ENCODE measurements at regions not wholly inside any gene's neighbourhood (a gene's known extent, or its start where the extent isn't known, plus 50 kb on each side); places are given as distances from the start of the nearest gene placed in this dataset.

- TF ChIP-seq NR2F2 (IDR thresholded peaks at IDR 0.05; ENCODE audit: borderline replicate concordance, low read depth) (no peak), ZNF343 (CRISPR knock-in tag; IDR thresholded peaks at IDR 0.05) (no peak), UBTF (CRISPR knock-in tag; IDR thresholded peaks at IDR 0.05) (no peak)
- TF ChIP-seq, protein P1, sequence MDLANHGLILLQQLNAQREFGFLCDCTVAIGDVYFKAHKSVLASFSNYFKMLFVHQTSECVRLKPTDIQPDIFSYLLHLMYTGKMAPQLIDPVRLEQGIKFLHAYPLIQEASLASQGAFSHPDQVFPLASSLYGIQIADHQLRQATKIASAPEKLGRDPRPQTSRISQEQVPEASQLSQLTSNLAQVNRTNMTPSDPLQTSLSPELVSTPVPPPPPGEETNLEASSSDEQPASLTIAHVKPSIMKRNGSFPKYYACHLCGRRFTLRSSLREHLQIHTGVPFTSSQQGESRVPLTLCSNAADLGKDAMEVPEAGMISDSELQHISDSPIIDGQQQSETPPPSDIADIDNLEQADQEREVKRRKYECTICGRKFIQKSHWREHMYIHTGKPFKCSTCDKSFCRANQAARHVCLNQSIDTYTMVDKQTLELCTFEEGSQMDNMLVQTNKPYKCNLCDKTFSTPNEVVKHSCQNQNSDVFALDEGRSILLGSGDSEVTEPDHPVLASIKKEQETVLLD (CRISPR knock-in tag; IDR thresholded peaks at IDR 0.05; ENCODE audit: low read depth), result no peak
These were observed 116.9 kb upstream of the FOXB1 start (continued) for GRCh38 chr15:59887211-59887610.

DNA sequence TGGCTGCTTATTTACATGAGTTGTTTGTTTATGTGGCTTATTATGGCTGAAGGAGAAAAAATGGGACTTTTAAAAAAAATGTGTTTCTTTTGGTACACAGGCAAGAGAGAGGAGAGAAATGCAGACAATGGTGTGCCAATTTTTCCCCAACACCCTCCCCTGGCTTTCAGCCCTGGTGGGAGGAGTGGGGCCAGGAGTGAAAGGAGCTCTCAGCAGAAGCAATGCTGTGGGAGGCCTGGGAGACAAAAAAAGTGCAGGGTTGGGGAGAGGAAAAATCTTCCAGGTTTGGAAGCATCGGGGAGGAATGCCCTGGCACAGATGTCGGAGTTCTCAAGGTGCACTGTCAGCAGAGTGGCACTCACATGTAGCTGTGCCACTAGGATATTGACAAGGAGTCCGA lies 117.7 kb upstream of the FOXB1 start:
- ATAC-seq (no peak), FAIRE-seq (no peak), DNase-seq (ENCODE audit: low spot score) (no peak)
- no peaks in the 10 kb centered on the region for H3K79me2 ChIP-seq (ENCODE audit: insufficient read depth, low read length)
- H4K20me1 ChIP-seq (ENCODE audit: insufficient read depth, low read length), result no peaks in the 10 kb centered on the region
- intact Hi-C loops (cut with micrococcal nuclease; ENCODE audit: unreplicated experiment), result no loop called here
- no TSS peak for BruUV-seq (replicated peaks)
- H3K4me1 ChIP-seq (ENCODE audit: insufficient read depth, low read length), result no peaks in the 10 kb centered on the region
- no peak overlapping the region for H3K4me2 ChIP-seq (ENCODE audit: low read depth, low read length)
- in situ Hi-C loops (cut with HindIII; ENCODE audit: extremely low pct_ligation_motif_present, low pct_unique_long_range_greater_than_20kb), result no loop called here
- ChIA-PET POLR2A (no interaction called here), CTCF (ENCODE audit: low intra/inter-chr PET ratio, low total read pairs) (no interaction called here)
- peaks cover 0 to 2% of the 10 kb centered on the region in 2 experiments; a peak in 1 of 5 replicates for H3K27me3 ChIP-seq (ENCODE audit: control insufficient read depth in 1 of 2, insufficient read depth in 2 of 2, low read length in 2 of 2)
- no peak overlapping the region for H3K27ac ChIP-seq (ENCODE audit: extremely low read length, insufficient read depth, low read length)
- H3K9me3 ChIP-seq (ENCODE audit: low read length), result no peaks in the 10 kb centered on the region
- 0% methylated on average over 3 of the region's 3 CpGs for WGBS (ENCODE audit: low lambda C conversion rate)
- no peak overlapping the region for H3K4me3 ChIP-seq (replicated peaks in 1 of 3; ENCODE audit: insufficient read depth in 1 of 3, low read depth in 2 of 3, low read length in 3 of 3)
- no peaks in the 10 kb centered on the region for H3K36me3 ChIP-seq (replicated peaks in 1 of 2; ENCODE audit: control insufficient read depth in 1 of 2, insufficient read depth in 2 of 2, low read length in 2 of 2)
- no peak overlapping the region for H3K9ac ChIP-seq (ENCODE audit: insufficient read depth, low read depth, low read length)
- H2AFZ ChIP-seq (ENCODE audit: low read length), result no peak overlapping the region
- TF ChIP-seq MTERF4 (CRISPR knock-in tag; IDR thresholded peaks at IDR 0.05) (no peak), TBL1XR1 (IDR thresholded peaks at IDR 0.05; ENCODE audit: borderline replicate concordance, low read length, partially characterized antibody) (no peak), UBTF (CRISPR knock-in tag; IDR thresholded peaks at IDR 0.05) (no peak), PCBP1 (IDR thresholded peaks at IDR 0.05; ENCODE audit: borderline replicate concordance, low read depth, low read length) (no peak), SNAI1 (CRISPR knock-in tag; IDR thresholded peaks at IDR 0.05; ENCODE audit: borderline replicate concordance) (no peak), HMG20A (CRISPR knock-in tag; IDR thresholded peaks at IDR 0.05; ENCODE audit: borderline replicate concordance) (no peak), FOXO1 (CRISPR knock-in tag; IDR thresholded peaks at IDR 0.05) (no peak), TFDP1 (CRISPR knock-in tag; IDR thresholded peaks at IDR 0.05; ENCODE audit: borderline replicate concordance) (no peak), FOXC1 (CRISPR knock-in tag; IDR thresholded peaks at IDR 0.05; ENCODE audit: borderline replicate concordance) (no peak), NFE2L2 (IDR thresholded peaks at IDR 0.05; ENCODE audit: low read length) (no peak)
